ENCODE measurements at regions not wholly inside any gene's neighbourhood (a gene's known extent, or its start where the extent isn't known, plus 50 kb on each side); places are given as distances from the start of the nearest gene placed in this dataset.
"Not testable (repeated sequence)": the region's sequence is repeated elsewhere in the genome, so short reads cannot be mapped to it uniquely, and the experiment has no call there.

GRCh38 chr9:81459591-81459990 lies 229.8 kb downstream of the TLE1 start:
- ATAC-seq: no peak
- ChIA-PET CTCF (no interaction called here), POLR2A (no interaction called here)
- H3K4me1 Mint-ChIP-seq (ENCODE audit: low read depth): no peaks in the 10 kb centered on the region
- H3K27ac Mint-ChIP-seq: no peak overlapping the region
- H3K4me3 Mint-ChIP-seq: no peak overlapping the region
- H3K36me3 Mint-ChIP-seq (ENCODE audit: low read depth): no peaks in the 10 kb centered on the region
- H3K27me3 Mint-ChIP-seq (ENCODE audit: low read depth): no peaks in the 10 kb centered on the region
- DNase-seq: no peak
- H3K9me3 Mint-ChIP-seq (ENCODE audit: insufficient read depth): no peaks in the 10 kb centered on the region

GRCh38 chr9:81456431-81457006 lies 232.8 kb downstream of the TLE1 start:
- Mint-ChIP-seq H3K36me3 (ENCODE audit: low read depth) (no peaks in the 10 kb centered on the region), H3K27me3 (ENCODE audit: low read depth) (no peaks in the 10 kb centered on the region), H3K4me3 (no peak overlapping the region), H3K9me3 (ENCODE audit: insufficient read depth) (no peaks in the 10 kb centered on the region), H3K4me1 (ENCODE audit: low read depth) (no peaks in the 10 kb centered on the region), H3K27ac (no peak overlapping the region)
- no peak for DNase-seq
- POLR2A ChIA-PET: no interaction called here
- CTCF ChIA-PET: no interaction called here
- ATAC-seq: no peak

DNA sequence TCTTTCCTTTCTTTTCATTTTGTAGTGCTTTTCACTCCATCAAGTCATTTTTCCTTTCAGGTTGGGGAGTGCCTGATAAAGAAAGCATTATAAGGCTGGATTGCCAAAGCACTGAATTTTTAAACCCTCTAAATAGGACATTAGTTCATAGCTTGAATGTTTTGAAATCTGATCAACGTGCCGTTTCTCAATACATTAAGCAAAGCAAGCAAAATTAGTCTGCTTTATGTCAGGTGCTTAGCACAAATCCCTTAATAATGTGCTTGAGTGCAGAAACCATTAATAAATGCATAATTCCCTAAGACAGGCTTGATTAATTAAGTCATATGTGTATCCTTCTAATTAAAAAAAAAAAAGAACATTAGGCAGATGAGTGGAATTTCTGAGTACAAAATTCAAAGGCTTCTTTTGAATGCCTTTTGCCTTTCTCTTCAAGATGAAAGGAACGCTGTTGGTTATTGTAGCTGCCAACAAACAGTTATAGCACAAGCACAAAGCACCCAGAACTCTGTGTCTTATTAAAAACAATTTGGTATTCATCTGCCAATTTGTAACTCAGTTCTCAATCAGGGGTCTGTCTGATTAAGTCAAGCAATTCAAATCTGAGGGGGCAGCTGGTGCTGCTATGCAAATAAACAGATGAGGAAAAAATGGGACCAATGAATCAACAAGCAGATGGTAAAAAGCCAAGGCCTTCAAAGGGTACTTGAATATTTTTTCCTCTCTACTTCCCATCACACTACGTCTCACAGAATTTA lies 233.7 kb downstream of the TLE1 start:
- Mint-ChIP-seq H3K27ac (no peak overlapping the region), H3K36me3 (ENCODE audit: low read depth) (no peaks in the 10 kb centered on the region), H3K4me1 (ENCODE audit: low read depth) (no peaks in the 10 kb centered on the region), H3K9me3 (ENCODE audit: insufficient read depth) (peaks cover under 1% of the 10 kb centered on the region), H3K4me3 (no peak overlapping the region), H3K27me3 (ENCODE audit: low read depth) (no peaks in the 10 kb centered on the region)
- no peak for DNase-seq
- POLR2A ChIA-PET: no interaction called here
- CTCF ChIA-PET: no interaction called here
- ATAC-seq: no peak

- no peaks in the 10 kb centered on the region for H3K4me1 Mint-ChIP-seq (ENCODE audit: low read depth)
- POLR2A ChIA-PET: no interaction called here
- ATAC-seq (no peak), DNase-seq (no peak)
- H3K4me3 Mint-ChIP-seq: no peak overlapping the region
- no peaks in the 10 kb centered on the region for H3K27me3 Mint-ChIP-seq (ENCODE audit: low read depth)
- H3K36me3 Mint-ChIP-seq (ENCODE audit: low read depth): no peaks in the 10 kb centered on the region
- CTCF ChIA-PET: interaction anchor here (0.6 kb wide), 3 partner anchors 260 to 669 kb away, joined by 3 to 4 read pairs (median 3); no protein-coding TSS in a partner anchor
- H3K9me3 Mint-ChIP-seq (ENCODE audit: insufficient read depth): peaks cover 36% of the 10 kb centered on the region
- no peak overlapping the region for H3K27ac Mint-ChIP-seq
Observed at GRCh38 chr9:81445331-81445921, 243.9 kb downstream of the TLE1 start.

DNA sequence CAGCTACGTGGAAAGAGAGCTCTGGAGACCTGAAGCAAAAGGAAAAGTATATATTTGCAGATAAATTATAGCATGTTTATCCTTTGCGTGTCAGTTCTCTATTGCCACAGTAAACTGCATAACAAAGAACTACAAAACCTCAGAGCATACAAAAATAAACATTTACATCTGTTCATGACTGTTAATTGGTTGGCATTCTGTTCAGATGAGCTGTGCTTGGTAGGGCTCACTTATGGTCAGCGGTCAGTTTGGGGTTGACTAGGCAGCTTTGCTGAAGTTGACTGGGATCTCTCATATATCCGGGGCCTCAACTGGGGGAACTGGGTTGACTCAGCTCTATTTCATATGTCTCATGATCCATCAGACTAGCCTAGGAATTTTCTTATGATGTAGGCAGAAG lies 257.7 kb downstream of the TLE1 start:
- Mint-ChIP-seq H3K9me3 (ENCODE audit: insufficient read depth) (peaks cover 14% of the 10 kb centered on the region), H3K4me3 (no peak overlapping the region), H3K4me1 (ENCODE audit: low read depth) (no peaks in the 10 kb centered on the region), H3K27ac (no peak overlapping the region), H3K27me3 (ENCODE audit: low read depth) (no peaks in the 10 kb centered on the region), H3K36me3 (ENCODE audit: low read depth) (no peaks in the 10 kb centered on the region)
- POLR2A ChIA-PET: no interaction called here
- no peak for DNase-seq
- CTCF ChIA-PET: no interaction called here
- no peak for ATAC-seq

- Mint-ChIP-seq H3K36me3 (ENCODE audit: low read depth) (no peaks in the 10 kb centered on the region), H3K9me3 (ENCODE audit: insufficient read depth) (peaks cover 14% of the 10 kb centered on the region), H3K4me3 (no peak overlapping the region), H3K27me3 (ENCODE audit: low read depth) (no peaks in the 10 kb centered on the region), H3K4me1 (ENCODE audit: low read depth) (no peaks in the 10 kb centered on the region), H3K27ac (no peak overlapping the region)
- no peak for ATAC-seq
- no peak for DNase-seq
- ChIA-PET POLR2A (no interaction called here), CTCF (no interaction called here)
Observed at GRCh38 chr9:81430727-81431126, 258.6 kb downstream of the TLE1 start.

DNA sequence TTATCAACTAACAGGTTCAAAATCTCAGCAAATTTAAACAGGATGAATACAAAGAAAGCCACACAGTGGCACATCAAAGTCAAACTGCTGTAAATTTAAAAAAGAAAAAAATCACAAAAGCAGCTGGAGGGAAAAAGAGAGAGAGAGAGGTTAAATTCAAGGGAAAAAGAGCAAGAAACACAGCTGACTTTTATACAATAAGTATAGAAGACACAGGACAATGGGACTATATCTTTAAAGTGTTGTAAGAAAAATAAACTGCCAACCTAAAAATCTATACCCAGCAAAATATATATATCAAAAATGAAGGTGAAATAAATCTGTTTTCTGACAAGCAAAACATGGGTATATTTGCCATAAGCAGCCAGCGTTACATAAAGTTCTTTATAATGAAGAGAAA lies 261.5 kb downstream of the TLE1 start:
- ChIA-PET CTCF (no interaction called here), POLR2A (no interaction called here)
- H3K9me3 Mint-ChIP-seq (ENCODE audit: insufficient read depth): peaks cover 20% of the 10 kb centered on the region
- DNase-seq: no peak
- no peak for ATAC-seq
- no peak overlapping the region for H3K4me3 Mint-ChIP-seq
- H3K27me3 Mint-ChIP-seq (ENCODE audit: low read depth): no peaks in the 10 kb centered on the region
- no peaks in the 10 kb centered on the region for H3K36me3 Mint-ChIP-seq (ENCODE audit: low read depth)
- H3K27ac Mint-ChIP-seq: no peak overlapping the region
- no peaks in the 10 kb centered on the region for H3K4me1 Mint-ChIP-seq (ENCODE audit: low read depth)

DNA sequence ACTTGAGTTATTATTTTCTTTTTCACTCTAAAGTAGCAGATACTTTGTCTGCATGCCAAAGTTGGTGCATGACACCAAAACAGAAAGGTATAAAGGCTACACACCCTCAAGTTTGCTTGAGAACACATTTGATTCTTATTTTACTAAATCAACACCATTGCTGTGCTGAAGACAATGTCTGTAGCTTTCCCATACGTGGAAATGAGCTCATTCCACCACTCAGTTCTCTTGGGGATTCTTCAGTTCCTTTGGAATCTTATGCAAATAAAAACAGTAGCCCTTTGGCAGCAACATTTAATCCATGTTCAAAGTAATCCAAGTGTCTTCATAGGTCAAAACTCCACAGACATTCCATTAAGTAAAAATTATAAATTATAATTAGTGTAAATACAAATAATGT lies 264.9 kb downstream of the TLE1 start:
- no peaks in the 10 kb centered on the region for H3K4me1 Mint-ChIP-seq (ENCODE audit: low read depth)
- DNase-seq: no peak

DNA sequence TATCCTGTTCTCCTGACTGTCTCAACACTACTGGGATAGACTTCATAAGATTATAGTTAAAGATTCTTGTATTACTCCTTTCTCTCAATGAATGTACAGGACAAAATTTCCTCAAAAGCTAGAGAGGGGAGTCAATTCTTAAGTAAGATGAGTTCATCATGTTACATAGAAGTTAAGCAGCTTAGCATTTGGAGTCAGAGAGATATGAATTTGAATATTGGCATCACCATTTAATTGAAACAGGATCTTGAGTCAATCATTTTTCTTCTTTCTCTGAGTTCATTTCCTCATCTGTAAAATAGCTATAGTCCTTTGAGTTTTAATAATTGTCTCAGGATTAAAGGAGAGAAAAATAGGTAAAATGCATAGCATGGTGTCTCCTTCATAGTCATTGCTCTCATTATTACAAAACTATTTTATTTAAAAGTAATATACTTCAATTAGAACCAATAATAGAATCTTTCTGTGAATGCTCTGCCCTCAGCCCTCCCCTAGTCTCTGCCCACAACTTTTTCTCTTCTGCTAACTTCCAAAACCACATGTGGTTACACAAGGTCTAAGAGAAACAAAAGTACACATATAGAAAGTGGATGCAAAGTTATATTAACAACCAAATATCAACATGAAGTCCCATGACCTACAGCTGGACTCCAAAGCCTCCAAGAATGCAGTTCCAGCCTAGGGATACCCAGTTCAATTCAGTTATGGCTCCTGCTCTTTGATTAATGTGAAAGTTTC lies 265.6 kb downstream of the TLE1 start:
- H3K36me3 Mint-ChIP-seq (ENCODE audit: low read depth): no peaks in the 10 kb centered on the region
- ChIA-PET POLR2A (no interaction called here), CTCF (no interaction called here)
- peaks cover 16% of the 10 kb centered on the region for H3K9me3 Mint-ChIP-seq (ENCODE audit: insufficient read depth)
- H3K27ac Mint-ChIP-seq: no peak overlapping the region
- H3K4me1 Mint-ChIP-seq (ENCODE audit: low read depth): no peaks in the 10 kb centered on the region
- ATAC-seq: no peak
- H3K27me3 Mint-ChIP-seq (ENCODE audit: low read depth): no peaks in the 10 kb centered on the region
- DNase-seq: no peak
- no peak overlapping the region for H3K4me3 Mint-ChIP-seq

More for the DNA sequence above, 264.9 kb downstream of the TLE1 start:
- H3K27ac Mint-ChIP-seq: no peak overlapping the region
- no peaks in the 10 kb centered on the region for H3K27me3 Mint-ChIP-seq (ENCODE audit: low read depth)
- H3K36me3 Mint-ChIP-seq (ENCODE audit: low read depth): no peaks in the 10 kb centered on the region
- ChIA-PET CTCF (no interaction called here), POLR2A (no interaction called here)
- no peak overlapping the region for H3K4me3 Mint-ChIP-seq
- peaks cover 16% of the 10 kb centered on the region for H3K9me3 Mint-ChIP-seq (ENCODE audit: insufficient read depth)
- ATAC-seq: no peak

- H3K9me3 Mint-ChIP-seq (ENCODE audit: insufficient read depth); POLR2A ChIA-PET; DNase-seq; H3K4me3 Mint-ChIP-seq; H3K4me1 Mint-ChIP-seq (ENCODE audit: low read depth); H3K27ac Mint-ChIP-seq; CTCF ChIA-PET; H3K27me3 Mint-ChIP-seq (ENCODE audit: low read depth); ATAC-seq; H3K36me3 Mint-ChIP-seq (ENCODE audit: low read depth): not testable (repeated sequence)
Observed at GRCh38 chr9:81421090-81421489, 268.3 kb downstream of the TLE1 start.

DNA sequence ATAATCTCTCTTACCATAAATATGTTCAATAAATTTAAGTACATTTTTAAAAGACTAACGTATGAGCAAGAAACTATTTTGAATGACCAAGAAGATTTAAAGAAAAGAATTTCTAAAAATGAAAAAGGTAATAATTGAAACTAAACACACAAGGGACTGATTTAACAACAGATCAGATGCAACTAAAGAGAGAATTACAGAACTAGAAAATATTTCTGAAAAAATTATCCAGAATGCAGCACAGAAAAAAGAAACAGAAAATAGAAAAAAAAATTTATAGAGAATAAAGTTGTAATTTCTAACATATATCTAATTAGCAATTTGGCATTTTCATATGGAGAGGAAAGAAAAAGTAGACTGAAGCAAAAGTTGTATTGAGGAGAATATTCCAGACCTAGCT lies 269.3 kb downstream of the TLE1 start:
- Mint-ChIP-seq H3K4me3 (no peak overlapping the region), H3K27me3 (ENCODE audit: low read depth) (no peaks in the 10 kb centered on the region), H3K27ac (no peak overlapping the region), H3K9me3 (ENCODE audit: insufficient read depth) (peaks cover 6% of the 10 kb centered on the region), H3K4me1 (ENCODE audit: low read depth) (no peaks in the 10 kb centered on the region), H3K36me3 (ENCODE audit: low read depth) (no peaks in the 10 kb centered on the region)
- CTCF ChIA-PET: no interaction called here
- POLR2A ChIA-PET: no interaction called here
- DNase-seq: no peak
- no peak for ATAC-seq

DNA sequence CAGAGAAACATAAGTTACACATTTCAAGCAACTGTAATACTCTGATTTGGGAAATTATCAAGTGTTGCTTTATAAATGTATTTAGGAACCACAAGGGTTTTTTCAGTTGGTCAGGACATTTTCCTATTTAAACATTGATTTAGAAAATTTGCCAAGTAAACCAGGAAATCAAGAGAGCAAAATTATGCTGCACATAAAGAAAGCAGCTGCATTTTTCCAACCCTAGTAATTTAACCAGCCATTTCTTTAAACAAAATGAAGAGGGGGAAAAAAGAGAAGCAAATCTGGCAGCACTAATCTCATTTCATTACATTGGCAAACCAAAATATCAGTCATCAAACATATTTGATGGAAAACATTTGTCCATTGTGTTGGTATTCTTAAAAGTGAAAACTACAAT lies 271.4 kb downstream of the TLE1 start:
- Mint-ChIP-seq H3K27me3 (ENCODE audit: low read depth) (no peaks in the 10 kb centered on the region), H3K27ac (no peak overlapping the region), H3K4me1 (ENCODE audit: low read depth) (no peaks in the 10 kb centered on the region), H3K9me3 (ENCODE audit: insufficient read depth) (no peaks in the 10 kb centered on the region), H3K4me3 (no peak overlapping the region), H3K36me3 (ENCODE audit: low read depth) (no peaks in the 10 kb centered on the region)
- ATAC-seq (no peak), DNase-seq (no peak)
- ChIA-PET CTCF (no interaction called here), POLR2A (no interaction called here)
